ENCODE measurements at regions not wholly inside any gene's neighbourhood (a gene's known extent, or its start where the extent isn't known, plus 50 kb on each side); places are given as distances from the start of the nearest gene placed in this dataset.

DNA sequence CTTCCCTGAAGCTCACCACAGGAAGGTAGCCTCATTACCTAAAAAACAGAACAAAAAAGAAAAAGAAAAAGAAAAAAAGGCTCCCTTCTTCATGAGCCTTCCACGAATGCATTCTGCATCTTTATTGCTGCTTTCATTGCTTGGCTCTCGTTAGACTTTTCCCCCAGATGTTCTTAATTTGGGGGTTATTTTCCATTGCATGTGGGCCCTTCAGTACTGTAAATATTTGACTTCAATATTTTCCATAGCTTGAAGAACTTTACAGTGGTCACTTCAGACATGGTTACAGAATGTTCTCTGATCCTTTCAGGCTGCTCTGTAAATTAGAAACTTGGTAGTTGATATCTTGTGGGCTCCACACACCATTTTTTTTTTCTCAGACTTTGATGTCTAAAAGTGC lies 65.6 kb upstream of the COPS8 start:
- no peak for DNase-seq

DNA sequence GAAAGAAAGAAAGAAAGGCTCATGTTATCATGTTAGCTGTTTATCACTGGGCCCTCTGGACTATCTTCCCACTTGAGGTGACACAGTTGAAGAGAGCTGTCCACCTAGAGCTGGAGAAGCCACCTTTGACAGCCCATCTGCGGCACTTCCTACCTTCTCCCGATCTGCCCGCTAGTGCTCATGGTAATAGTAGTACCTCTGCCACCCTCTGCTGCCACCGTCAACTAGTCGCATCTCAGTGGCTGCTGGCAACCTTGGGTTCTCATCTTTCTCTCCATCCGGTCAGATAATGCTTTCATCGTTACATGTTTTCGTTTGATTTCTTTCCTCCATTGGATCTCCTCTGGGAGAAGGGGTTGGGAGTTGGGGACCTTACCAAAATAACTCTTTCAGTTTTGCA lies 63.2 kb upstream of the COPS8 start:
- no peak for DNase-seq

DNA sequence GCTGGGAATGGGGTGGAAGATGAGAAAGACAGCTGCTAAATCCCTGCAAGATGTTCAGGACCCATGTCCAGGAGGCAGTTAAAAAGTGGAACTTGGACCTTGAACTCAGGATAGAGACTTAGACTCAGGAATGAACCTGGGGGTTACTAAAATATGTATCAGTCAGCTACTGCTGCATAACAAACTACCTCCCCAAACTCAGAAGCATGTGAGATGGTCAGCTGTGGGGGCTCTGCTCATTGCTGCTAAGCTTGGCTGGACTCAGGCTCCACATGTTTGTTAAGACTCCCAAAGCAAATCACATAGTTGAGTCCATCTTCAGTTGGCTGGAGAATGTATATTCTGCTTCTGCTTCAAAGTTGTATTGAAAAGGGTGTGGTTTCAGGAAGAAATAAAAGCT lies 61.4 kb upstream of the COPS8 start:
- no peak for DNase-seq

DNA sequence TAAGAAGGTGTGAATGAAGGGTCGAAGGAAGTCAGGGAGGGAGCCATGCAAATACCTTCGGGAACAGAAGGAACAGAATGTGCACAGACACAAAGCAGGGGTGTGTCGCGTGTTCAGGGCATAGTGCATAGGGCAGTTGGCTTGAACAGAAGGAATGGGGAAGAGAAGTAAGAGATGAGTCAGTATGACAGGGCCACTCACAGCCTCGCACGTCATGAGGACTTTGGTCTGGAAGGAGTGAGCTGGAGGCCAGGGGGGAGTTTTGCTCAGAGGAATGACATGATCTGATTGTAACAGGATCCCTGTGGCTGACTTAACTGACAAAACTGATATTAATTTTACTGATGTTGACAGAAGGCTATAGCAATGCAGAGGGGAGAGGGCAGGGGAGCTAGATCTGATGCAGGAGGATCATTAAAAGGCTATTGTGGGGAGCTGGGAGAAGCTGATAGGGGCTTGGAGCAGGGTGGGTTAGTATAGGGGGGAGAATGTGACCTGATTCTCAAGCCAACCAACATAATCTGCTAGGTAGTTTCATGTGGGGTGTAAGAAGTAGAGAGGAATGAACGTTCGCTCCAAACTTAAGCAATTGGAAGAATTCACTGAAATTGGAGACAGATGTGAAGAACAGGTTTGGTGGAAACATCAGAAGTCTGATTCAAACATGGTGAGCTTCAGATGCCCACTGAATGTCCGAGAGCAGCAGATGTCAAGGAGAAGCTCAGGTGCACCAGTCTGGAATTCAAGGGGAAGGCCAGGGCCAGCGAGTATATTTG lies 60.4 kb upstream of the COPS8 start:
- no peak for DNase-seq

DNA sequence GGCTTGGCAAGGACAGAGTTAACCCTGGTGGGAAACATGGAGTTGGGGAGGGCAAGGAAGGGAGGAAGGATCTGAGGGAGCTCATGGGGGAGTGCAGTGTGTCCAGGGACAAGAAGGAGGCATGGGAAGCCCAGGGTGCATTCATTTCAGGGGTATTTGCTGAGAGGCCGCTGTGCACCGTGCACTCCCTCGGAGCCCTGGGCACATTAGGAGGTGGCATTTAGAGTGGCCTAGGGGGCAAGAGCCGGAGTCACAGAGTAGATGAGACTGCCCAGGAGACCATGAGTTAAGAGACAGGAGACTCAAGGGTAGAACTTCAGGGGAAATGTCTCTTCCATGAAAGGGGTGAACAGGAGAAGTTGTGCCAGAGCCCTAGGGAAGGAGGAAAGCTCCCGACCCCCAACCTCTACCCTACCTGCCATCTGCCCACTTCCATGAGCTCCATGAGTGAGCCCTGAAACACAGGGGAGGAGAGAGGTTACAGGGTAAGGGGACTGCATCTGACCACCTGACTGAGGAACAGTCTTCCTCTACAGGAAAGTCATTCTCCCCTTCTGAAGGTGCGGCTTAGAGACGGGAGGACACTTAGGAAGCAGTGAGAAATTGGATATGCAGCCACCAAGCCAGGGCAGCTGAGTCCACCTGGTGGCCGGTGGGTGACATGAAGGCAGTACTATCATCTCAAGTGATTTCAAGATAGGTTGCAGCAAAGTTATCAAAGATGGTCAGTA lies 58.5 kb upstream of the COPS8 start:
- peak; percentile 17 for DNase-seq

DNA sequence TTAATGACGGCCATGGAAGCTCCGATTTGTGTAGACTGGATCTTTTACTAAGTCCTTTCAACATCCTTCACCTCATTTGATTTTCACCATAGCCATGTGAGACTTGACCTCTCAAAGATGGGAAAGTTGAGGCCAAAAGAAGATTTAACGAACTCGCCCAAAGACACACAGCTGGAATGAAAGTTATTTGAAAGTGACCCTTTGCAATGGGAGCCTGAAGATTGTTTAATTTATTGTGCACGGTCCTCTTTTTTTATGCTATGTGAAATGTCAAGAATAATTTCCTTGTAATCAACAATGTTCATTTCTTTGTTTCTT lies 58.0 kb upstream of the COPS8 start:
- DNase-seq: no peak

DNA sequence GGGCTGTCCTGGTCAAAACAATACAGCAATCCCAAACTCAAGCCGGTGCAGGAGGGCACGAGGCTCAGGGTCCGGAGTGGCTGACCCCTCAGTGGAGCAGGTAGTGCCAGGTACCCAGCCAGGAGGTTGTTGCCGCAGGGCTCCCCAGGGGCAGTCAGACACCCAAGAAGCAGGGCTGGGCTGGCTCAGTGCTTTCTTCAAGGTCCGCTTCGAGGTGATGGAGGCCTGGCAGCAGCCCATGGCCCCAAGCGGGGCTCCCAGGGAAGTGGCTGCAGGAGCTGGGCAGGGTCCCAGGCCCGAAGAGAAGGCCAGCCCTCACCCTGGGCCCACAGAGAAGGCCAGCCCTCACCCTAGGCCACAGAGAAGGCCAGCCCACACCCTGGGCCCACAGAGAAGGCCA lies 55.3 kb upstream of the COPS8 start:
- no peak for DNase-seq

DNA sequence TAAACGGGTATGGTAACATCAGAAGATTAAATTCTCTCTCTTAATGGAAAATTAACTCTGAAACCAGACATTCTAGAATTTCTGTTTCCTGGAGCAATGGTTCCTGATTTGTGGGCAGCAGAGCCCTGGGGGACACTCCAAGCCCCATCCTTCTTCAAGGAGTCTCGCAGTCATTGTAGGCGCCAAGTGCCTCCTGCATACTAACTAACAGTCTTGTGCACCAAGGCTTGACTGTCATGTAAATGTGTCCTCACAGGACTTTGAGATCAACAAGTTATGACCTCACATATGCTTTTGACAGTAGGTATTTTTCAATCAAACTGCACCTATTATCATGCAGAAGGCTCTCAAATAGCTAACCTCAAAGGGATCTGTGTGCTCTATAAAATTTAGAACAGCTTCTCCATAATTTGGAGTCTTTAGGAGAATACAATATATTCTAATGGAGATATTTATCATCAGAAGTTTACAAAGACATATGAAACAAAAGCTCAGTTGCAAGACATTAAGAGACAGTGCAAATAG lies 52.1 kb upstream of the COPS8 start:
- no peak for DNase-seq

DNA sequence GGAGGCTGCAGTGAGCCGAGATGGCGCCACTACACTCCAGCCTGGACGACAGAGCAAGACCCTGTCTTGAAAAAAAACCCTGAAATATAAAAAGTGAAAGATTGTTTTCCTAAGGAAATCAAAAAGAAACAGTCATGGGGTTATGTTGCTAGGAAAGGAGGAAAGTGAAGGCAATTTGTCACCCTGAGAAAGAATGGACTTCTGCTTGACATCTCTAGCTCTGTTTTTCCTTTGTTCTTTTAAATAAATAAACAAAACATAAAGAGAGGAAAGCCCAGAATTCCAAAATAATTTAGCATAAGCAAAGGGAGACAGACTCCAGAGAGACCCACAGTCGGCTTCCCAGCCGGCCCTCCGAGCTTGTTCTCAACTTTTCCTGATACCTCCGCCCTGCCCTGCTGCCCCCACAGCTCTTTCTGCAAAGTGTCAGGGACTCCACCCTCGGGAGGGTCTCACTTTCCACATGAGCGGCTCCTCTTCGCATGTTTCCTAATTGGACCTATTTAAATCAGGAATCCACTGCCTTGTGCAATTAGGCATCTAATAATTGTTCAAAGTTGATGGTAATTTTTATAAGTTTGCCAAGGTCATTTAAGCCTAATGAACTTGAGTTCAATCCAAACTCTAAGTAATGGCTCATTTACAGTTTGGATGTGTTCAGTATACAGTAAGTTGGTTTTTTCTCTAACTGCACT lies 49.8 kb upstream of the COPS8 start:
- no peak for DNase-seq

All from hematopoietic multipotent progenitor cell treated with erythropoietin and hydrocortisone succinate and interleukin-3 and kit ligand, for 8 days (in vitro differentiated cells).